Tibial nerve (tissue), 4 donors: ENCODE measurements at regions not wholly inside any gene's neighbourhood (a gene's known extent, or its start where the extent isn't known, plus 50 kb on each side); places are given as distances from the start of the nearest gene placed in this dataset.

Source experiments
- EP300 ChIP-seq, 2 donors: sonication (generic); formaldehyde crosslinking; IDR thresholded peaks; one replicate each; pipeline ENCODE4 v1.6.1; 2017; ENCODE audit warnings: antibody characterized with exemption in 2 of 2, mild to moderate bottlenecking in 1 of 2
- POLR2A ChIP-seq, 2 donors: fragments of 450-650 bp; IDR thresholded peaks; one replicate each; pipeline ENCODE4 v1.6.1; 2017; ENCODE audit warnings: antibody characterized with exemption in 2 of 2, mild to moderate bottlenecking in 2 of 2, moderate library complexity in 2 of 2
- TF ChIP-seq, protein P1 (sequence below), 5 experiments: fragments of 200-600 bp in 3 of 5; fragments of 450-650 bp in 2 of 5; sonication (generic) in 3 of 5; IDR thresholded peaks; one replicate each; pipeline ENCODE4 v1.5.1; 2016 to 2019; ENCODE audit warnings: antibody characterized with exemption in 5 of 5, mild to moderate bottlenecking in 3 of 5, moderate library complexity in 2 of 5

DNA sequence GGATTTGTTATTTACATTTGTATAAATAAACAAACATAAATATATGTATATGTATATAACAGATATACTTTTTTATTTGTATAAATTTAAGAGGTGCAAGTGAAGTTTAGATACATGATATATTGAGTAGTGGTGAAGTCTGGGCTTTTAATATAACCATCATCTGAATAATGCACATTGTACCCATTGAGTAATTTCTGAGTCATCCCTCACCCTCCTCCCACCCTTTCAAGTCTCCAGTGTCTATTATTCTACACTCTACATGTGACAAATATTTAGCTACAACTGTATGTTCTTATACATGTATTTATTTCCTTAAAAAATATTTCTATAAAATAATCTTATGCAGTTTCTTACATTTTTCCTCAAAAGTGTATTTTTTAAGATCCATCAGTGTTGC, 358.7 kb upstream of the TFPI start:
- TF ChIP-seq, protein P1, sequence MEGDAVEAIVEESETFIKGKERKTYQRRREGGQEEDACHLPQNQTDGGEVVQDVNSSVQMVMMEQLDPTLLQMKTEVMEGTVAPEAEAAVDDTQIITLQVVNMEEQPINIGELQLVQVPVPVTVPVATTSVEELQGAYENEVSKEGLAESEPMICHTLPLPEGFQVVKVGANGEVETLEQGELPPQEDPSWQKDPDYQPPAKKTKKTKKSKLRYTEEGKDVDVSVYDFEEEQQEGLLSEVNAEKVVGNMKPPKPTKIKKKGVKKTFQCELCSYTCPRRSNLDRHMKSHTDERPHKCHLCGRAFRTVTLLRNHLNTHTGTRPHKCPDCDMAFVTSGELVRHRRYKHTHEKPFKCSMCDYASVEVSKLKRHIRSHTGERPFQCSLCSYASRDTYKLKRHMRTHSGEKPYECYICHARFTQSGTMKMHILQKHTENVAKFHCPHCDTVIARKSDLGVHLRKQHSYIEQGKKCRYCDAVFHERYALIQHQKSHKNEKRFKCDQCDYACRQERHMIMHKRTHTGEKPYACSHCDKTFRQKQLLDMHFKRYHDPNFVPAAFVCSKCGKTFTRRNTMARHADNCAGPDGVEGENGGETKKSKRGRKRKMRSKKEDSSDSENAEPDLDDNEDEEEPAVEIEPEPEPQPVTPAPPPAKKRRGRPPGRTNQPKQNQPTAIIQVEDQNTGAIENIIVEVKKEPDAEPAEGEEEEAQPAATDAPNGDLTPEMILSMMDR (IDR thresholded peaks at IDR 0.05) = no peak
- TF ChIP-seq EP300 (IDR thresholded peaks at IDR 0.05) = no peak
- TF ChIP-seq POLR2A (IDR thresholded peaks at IDR 0.05) = no peak
